ENCODE measurements at regions not wholly inside any gene's neighbourhood (a gene's known extent, or its start where the extent isn't known, plus 50 kb on each side); places are given as distances from the start of the nearest gene placed in this dataset.
A peak's percentile ranks its signal among the peaks of the same experiment; 100 is the strongest.

- DNase-seq (ENCODE audit: low read depth), result no peak
- H3K4me3 ChIP-seq (ENCODE audit: low read depth, low read length), result no peak overlapping the region
- no peak for TF ChIP-seq MAX (IDR thresholded peaks at IDR 0.05; ENCODE audit: low read depth, low read length)
- TF ChIP-seq, protein P1, sequence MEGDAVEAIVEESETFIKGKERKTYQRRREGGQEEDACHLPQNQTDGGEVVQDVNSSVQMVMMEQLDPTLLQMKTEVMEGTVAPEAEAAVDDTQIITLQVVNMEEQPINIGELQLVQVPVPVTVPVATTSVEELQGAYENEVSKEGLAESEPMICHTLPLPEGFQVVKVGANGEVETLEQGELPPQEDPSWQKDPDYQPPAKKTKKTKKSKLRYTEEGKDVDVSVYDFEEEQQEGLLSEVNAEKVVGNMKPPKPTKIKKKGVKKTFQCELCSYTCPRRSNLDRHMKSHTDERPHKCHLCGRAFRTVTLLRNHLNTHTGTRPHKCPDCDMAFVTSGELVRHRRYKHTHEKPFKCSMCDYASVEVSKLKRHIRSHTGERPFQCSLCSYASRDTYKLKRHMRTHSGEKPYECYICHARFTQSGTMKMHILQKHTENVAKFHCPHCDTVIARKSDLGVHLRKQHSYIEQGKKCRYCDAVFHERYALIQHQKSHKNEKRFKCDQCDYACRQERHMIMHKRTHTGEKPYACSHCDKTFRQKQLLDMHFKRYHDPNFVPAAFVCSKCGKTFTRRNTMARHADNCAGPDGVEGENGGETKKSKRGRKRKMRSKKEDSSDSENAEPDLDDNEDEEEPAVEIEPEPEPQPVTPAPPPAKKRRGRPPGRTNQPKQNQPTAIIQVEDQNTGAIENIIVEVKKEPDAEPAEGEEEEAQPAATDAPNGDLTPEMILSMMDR (IDR thresholded peaks at IDR 0.05; ENCODE audit: low read depth, low read length), result no peak
- no peak for TF ChIP-seq POLR2A (IDR thresholded peaks at IDR 0.05; ENCODE audit: extremely low read depth, insufficient read length)
- TF ChIP-seq MYC (IDR thresholded peaks at IDR 0.05; ENCODE audit: low read depth, low read length), result no peak
Observed at GRCh38 chr1:84756001-84756400, 65.7 kb upstream of the SSX2IP start.

GRCh38 chr1:84755216-84755615 lies 65.0 kb upstream of the SSX2IP start:
- no peak overlapping the region for H3K4me3 ChIP-seq (ENCODE audit: low read depth, low read length)
- no peak for TF ChIP-seq POLR2A (IDR thresholded peaks at IDR 0.05; ENCODE audit: extremely low read depth, insufficient read length)
- no peak for TF ChIP-seq MYC (IDR thresholded peaks at IDR 0.05; ENCODE audit: low read depth, low read length)
- TF ChIP-seq MAX (IDR thresholded peaks at IDR 0.05; ENCODE audit: low read depth, low read length), result no peak
- TF ChIP-seq, protein P1 (IDR thresholded peaks at IDR 0.05; ENCODE audit: low read depth, low read length), result no peak
- DNase-seq (ENCODE audit: low read depth), result no peak

GRCh38 chr1:84754386-84754703 lies 64.1 kb upstream of the SSX2IP start:
- H3K4me3 ChIP-seq (ENCODE audit: low read depth, low read length), result no peak overlapping the region
- TF ChIP-seq MAX (IDR thresholded peaks at IDR 0.05; ENCODE audit: low read depth, low read length) (no peak), MYC (IDR thresholded peaks at IDR 0.05; ENCODE audit: low read depth, low read length) (no peak), POLR2A (IDR thresholded peaks at IDR 0.05; ENCODE audit: extremely low read depth, insufficient read length) (no peak)
- TF ChIP-seq, protein P1 (IDR thresholded peaks at IDR 0.05; ENCODE audit: low read depth, low read length), result no peak
- DNase-seq (ENCODE audit: low read depth), result no peak

- DNase-seq (ENCODE audit: low read depth), result peak; percentile 77
- no peak for TF ChIP-seq MYC (IDR thresholded peaks at IDR 0.05; ENCODE audit: low read depth, low read length)
- no peak for TF ChIP-seq POLR2A (IDR thresholded peaks at IDR 0.05; ENCODE audit: extremely low read depth, insufficient read length)
- TF ChIP-seq, protein P1 (IDR thresholded peaks at IDR 0.05; ENCODE audit: low read depth, low read length), result peak; percentile 91
- peak; percentile 50 for TF ChIP-seq MAX (IDR thresholded peaks at IDR 0.05; ENCODE audit: low read depth, low read length)
Observed at GRCh38 chr1:84753516-84754385, 63.5 kb upstream of the SSX2IP start.

GRCh38 chr1:84750110-84750730 lies 60.0 kb upstream of the SSX2IP start:
- no peak for DNase-seq (ENCODE audit: low read depth)
- no peak overlapping the region for H3K4me3 ChIP-seq (ENCODE audit: low read depth, low read length)
- TF ChIP-seq, protein P1 (IDR thresholded peaks at IDR 0.05; ENCODE audit: low read depth, low read length), result no peak
- TF ChIP-seq POLR2A (IDR thresholded peaks at IDR 0.05; ENCODE audit: extremely low read depth, insufficient read length) (no peak), MAX (IDR thresholded peaks at IDR 0.05; ENCODE audit: low read depth, low read length) (no peak), MYC (IDR thresholded peaks at IDR 0.05; ENCODE audit: low read depth, low read length) (no peak)

More at GRCh38 chr1:84753516-84754385, 63.5 kb upstream of the SSX2IP start:
- H3K4me3 ChIP-seq (ENCODE audit: low read depth, low read length), result no peak overlapping the region

Measured in NB4 (cell line).